ENCODE measurements at regions not wholly inside any gene's neighbourhood (a gene's known extent, or its start where the extent isn't known, plus 50 kb on each side); places are given as distances from the start of the nearest gene placed in this dataset.
"Not testable (repeated sequence)": the region's sequence is repeated elsewhere in the genome, so short reads cannot be mapped to it uniquely, and the experiment has no call there.

GRCh38 chr15:23850666-23851065, 163.6 kb upstream of the NDN start:
- no peak for DNase-seq (ENCODE audit: low spot score)

- no peak for DNase-seq (ENCODE audit: low spot score)
Observed at GRCh38 chr15:23851921-23852320, 164.8 kb upstream of the NDN start.

- no peak for DNase-seq (ENCODE audit: low spot score)
Observed at GRCh38 chr15:23853286-23853685, 166.2 kb upstream of the NDN start.

- no peak for DNase-seq (ENCODE audit: low spot score)
Observed at GRCh38 chr15:23854203-23854911, 167.3 kb upstream of the NDN start.

GRCh38 chr15:23854912-23855659, 168.0 kb upstream of the NDN start:
- DNase-seq (ENCODE audit: low spot score) = no peak

GRCh38 chr15:23855947-23856346, 168.8 kb upstream of the NDN start:
- no peak for DNase-seq (ENCODE audit: low spot score)

GRCh38 chr15:23857028-23857641, 170.0 kb upstream of the NDN start:
- DNase-seq (ENCODE audit: low spot score) = peak; percentile 3

- DNase-seq (ENCODE audit: low spot score) = no peak
Observed at GRCh38 chr15:23859008-23859407, 171.9 kb upstream of the NDN start.

GRCh38 chr15:23860290-23861245, 173.5 kb upstream of the NDN start:
- DNase-seq (ENCODE audit: low spot score) = no peak

GRCh38 chr15:23866832-23867231, 179.7 kb upstream of the NDN start:
- no peak for DNase-seq (ENCODE audit: low spot score)

GRCh38 chr15:23869396-23869795, 182.3 kb upstream of the NDN start:
- DNase-seq (ENCODE audit: low spot score) = peak; percentile 1

- DNase-seq (ENCODE audit: low spot score) = not testable (repeated sequence)
Observed at GRCh38 chr15:23873613-23874012, 186.5 kb upstream of the NDN start.

GRCh38 chr15:23877502-23878412, 190.7 kb upstream of the NDN start:
- peak; percentile 8 for DNase-seq (ENCODE audit: low spot score)

- DNase-seq (ENCODE audit: low spot score) = no peak
Observed at GRCh38 chr15:23881291-23881690, 194.2 kb upstream of the NDN start.

GRCh38 chr15:23890218-23890617, 203.1 kb upstream of the NDN start:
- DNase-seq (ENCODE audit: low spot score) = no peak

GRCh38 chr15:23897091-23897490, 210.0 kb upstream of the NDN start:
- no peak for DNase-seq (ENCODE audit: low spot score)

- no peak for DNase-seq (ENCODE audit: low spot score)
Observed at GRCh38 chr15:23897531-23897930, 210.4 kb upstream of the NDN start.

- DNase-seq (ENCODE audit: low spot score) = no peak
Observed at GRCh38 chr15:23910030-23910429, 222.9 kb upstream of the NDN start.

- no peak for DNase-seq (ENCODE audit: low spot score)
Observed at GRCh38 chr15:23912191-23912590, 225.1 kb upstream of the NDN start.

- no peak for DNase-seq (ENCODE audit: low spot score)
Observed at GRCh38 chr15:23913081-23913480, 226.0 kb upstream of the NDN start.

- no peak for DNase-seq (ENCODE audit: low spot score)
Observed at GRCh38 chr15:23913635-23914034, 226.5 kb upstream of the NDN start.

Measured in kidney capillary endothelial cell (primary cell).